ENCODE measurements at regions not wholly inside any gene's neighbourhood (a gene's known extent, or its start where the extent isn't known, plus 50 kb on each side); places are given as distances from the start of the nearest gene placed in this dataset.
"Not testable (repeated sequence)": the region's sequence is repeated elsewhere in the genome, so short reads cannot be mapped to it uniquely, and the experiment has no call there.

DNA sequence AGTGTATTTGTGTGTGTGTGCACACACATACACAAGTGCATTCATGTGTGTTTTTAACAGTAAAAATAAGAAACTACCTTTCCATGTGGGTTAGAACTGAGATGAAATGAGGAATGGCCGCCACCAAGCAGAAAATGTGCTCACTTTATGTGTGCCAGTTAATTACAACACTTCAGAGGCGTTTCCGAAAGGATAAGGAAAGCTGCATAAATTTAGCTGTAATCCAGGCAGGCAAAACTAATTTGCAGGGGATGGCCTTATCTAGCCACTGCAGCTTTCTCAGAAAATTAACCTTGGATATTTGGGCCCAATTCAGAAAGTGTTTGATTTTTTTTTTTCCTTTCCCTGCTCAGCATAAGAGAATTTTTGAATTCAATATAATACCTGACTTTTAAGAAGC, 328.8 kb upstream of the PHF14 start:
- ChIA-PET CTCF (no interaction called here), POLR2A (no interaction called here)
- no peak overlapping the region for H3K4me3 Mint-ChIP-seq
- H3K9me3 Mint-ChIP-seq, result no peaks in the 10 kb centered on the region
- peaks cover 14% of the 10 kb centered on the region for H3K4me1 Mint-ChIP-seq
- DNase-seq, result no peak
- no peak overlapping the region for H3K27ac Mint-ChIP-seq
- H3K36me3 Mint-ChIP-seq (ENCODE audit: low read depth), result no peaks in the 10 kb centered on the region
- no peaks in the 10 kb centered on the region for H3K27me3 Mint-ChIP-seq

DNA sequence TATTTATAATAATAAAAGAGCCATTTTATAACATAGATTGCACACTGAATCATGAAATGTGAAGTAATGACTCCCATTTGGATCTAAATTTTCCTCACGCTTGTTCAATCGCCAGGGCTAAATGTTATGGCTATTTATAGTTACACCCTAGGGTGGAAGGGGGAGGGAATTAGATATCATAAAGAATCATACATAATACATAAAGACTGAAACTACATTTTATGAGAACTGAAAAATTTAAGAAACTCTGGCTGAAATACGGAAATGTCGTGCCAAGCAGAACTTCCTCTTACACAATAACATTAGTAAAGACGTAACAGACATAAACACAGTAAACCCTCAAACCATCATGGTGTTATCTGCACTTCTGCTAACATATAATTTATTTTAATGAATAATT, 327.5 kb upstream of the PHF14 start:
- no peak overlapping the region for H3K4me3 Mint-ChIP-seq
- no peaks in the 10 kb centered on the region for H3K36me3 Mint-ChIP-seq (ENCODE audit: low read depth)

DNA sequence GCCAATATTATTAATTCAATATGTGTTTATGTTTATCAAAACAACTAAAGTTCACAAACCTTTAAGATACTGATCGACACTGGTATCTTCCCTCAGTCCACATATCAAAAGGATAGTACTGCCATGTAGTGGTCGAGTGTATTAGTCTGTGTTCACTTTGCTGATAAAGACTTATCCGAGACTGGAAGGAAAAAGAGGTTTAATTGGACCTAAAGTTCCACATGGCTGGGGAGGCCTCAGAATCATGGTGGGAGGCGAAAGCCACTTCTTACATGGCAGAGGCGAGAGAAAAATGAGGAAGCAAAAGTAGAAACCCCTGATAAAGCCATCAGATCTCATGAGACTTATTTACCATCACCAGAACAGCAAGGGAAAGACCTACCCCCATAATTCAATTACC, 325.4 kb upstream of the PHF14 start:
- DNase-seq, result no peak
- CTCF ChIA-PET, result no interaction called here
- H3K4me3 Mint-ChIP-seq, result no peak overlapping the region
- POLR2A ChIA-PET, result no interaction called here
- H3K36me3 Mint-ChIP-seq (ENCODE audit: low read depth), result no peaks in the 10 kb centered on the region
- H3K9me3 Mint-ChIP-seq, result no peaks in the 10 kb centered on the region
- H3K4me1 Mint-ChIP-seq, result peaks cover 10% of the 10 kb centered on the region
- no peak overlapping the region for H3K27ac Mint-ChIP-seq
- no peaks in the 10 kb centered on the region for H3K27me3 Mint-ChIP-seq

More for the DNA sequence above, 327.5 kb upstream of the PHF14 start:
- peaks cover 14% of the 10 kb centered on the region for H3K4me1 Mint-ChIP-seq
- CTCF ChIA-PET, result no interaction called here
- POLR2A ChIA-PET, result no interaction called here
- no peaks in the 10 kb centered on the region for H3K27me3 Mint-ChIP-seq
- no peak overlapping the region for H3K27ac Mint-ChIP-seq
- no peaks in the 10 kb centered on the region for H3K9me3 Mint-ChIP-seq
- DNase-seq, result no peak

DNA sequence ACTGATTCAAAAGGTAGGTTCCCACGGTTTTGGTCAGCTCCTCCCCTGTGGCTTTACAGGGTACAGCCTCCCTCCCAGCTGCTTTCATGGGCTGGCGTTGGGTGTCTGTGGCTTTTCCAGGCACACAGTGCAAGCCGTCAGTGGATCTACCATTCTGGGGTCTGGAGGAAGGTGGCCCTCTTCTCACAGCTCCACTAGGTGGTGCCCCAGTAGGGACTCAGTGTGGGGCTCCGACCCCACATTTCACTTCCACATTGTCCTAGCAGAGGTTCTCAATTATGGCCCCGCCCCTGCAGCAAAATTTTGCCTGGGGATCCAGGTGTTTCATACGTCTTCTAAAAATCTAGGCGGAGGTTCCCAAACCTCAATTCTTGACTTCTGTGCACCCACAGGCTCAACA, 324.6 kb upstream of the PHF14 start:
- CTCF ChIA-PET, result interaction anchor here (0.6 kb wide), 1 partner anchor 1493 kb away, joined by 4 read pairs; no protein-coding TSS in a partner anchor

DNA sequence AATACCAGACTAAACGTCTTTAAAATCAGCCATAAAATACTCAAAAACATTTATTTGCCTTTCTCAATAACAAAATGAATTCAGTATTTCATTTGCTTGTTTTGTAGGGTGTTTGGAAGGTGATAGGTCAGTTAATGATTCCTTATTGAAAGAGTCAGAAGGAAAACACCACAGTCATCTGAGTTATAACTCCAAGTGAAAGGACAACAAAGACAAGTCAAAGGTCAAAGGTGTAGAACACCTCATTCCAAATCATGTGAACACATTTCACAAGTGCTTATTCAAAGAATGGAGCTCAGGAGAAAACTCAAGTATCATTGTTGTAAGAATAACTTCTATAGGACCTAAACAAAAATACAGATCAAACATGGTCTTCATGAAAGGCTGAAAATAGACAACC, 318.6 kb upstream of the PHF14 start:
- DNase-seq, result no peak
- no peaks in the 10 kb centered on the region for H3K4me1 Mint-ChIP-seq
- H3K27ac Mint-ChIP-seq, result no peak overlapping the region
- H3K9me3 Mint-ChIP-seq, result no peaks in the 10 kb centered on the region
- CTCF ChIA-PET, result no interaction called here
- no peak overlapping the region for H3K4me3 Mint-ChIP-seq
- H3K27me3 Mint-ChIP-seq, result peaks cover 2% of the 10 kb centered on the region
- POLR2A ChIA-PET, result no interaction called here
- H3K36me3 Mint-ChIP-seq (ENCODE audit: low read depth), result no peaks in the 10 kb centered on the region

More for the DNA sequence above, 324.6 kb upstream of the PHF14 start:
- H3K4me3 Mint-ChIP-seq; H3K9me3 Mint-ChIP-seq; POLR2A ChIA-PET; DNase-seq; H3K36me3 Mint-ChIP-seq (ENCODE audit: low read depth); H3K27me3 Mint-ChIP-seq; H3K27ac Mint-ChIP-seq; H3K4me1 Mint-ChIP-seq: not testable (repeated sequence)

DNA sequence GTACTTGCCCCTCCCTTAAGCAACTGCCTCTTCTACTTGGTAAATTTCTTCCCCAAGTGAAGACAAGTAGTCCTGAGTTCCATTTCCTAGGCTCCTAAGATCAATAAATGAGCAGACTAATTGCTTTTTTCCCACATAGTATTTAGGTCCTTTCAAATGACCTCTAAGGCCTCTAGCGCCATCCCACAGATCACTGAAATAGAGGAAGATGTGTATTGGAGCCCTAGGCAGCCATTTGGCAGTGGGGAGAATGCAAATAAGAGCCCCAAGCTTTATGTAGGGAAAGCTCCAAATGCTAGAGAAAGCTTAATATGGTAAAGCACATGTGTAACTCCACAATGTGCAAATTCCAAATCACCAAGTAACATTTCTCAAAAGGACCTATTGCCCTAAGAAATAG, 316.5 kb upstream of the PHF14 start:
- Mint-ChIP-seq H3K4me1 (no peaks in the 10 kb centered on the region), H3K27me3 (peaks cover 2% of the 10 kb centered on the region), H3K4me3 (no peak overlapping the region), H3K36me3 (ENCODE audit: low read depth) (no peaks in the 10 kb centered on the region), H3K9me3 (no peaks in the 10 kb centered on the region), H3K27ac (no peak overlapping the region)
- ChIA-PET CTCF (no interaction called here), POLR2A (no interaction called here)
- DNase-seq, result no peak

DNA sequence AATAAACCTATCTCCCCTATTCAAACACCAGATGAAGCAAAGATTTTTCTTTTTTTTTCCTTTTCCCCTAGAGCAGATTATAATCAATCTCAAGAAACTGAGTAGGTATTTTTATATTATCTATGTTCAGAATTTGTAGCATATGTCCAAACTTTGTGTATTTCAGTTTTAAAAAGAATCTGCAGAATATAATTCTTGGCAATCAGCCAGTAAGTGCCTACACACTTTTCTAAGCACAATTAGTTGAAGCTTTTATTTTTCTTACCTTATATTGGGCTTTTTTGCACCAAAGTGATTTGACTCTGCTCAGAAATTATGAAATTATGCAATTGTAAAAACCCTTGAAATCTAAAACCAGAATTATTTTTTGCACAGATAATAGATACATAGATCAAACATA, 315.8 kb upstream of the PHF14 start:
- Mint-ChIP-seq H3K9me3 (no peaks in the 10 kb centered on the region), H3K4me1 (no peaks in the 10 kb centered on the region), H3K4me3 (no peak overlapping the region), H3K27ac (no peak overlapping the region), H3K27me3 (peaks cover 2% of the 10 kb centered on the region), H3K36me3 (ENCODE audit: low read depth) (no peaks in the 10 kb centered on the region)
- ChIA-PET POLR2A (no interaction called here), CTCF (interaction anchor here (0.5 kb wide), 1 partner anchor 95 kb away, joined by 3 read pairs; no protein-coding TSS in a partner anchor)
- DNase-seq, result no peak

DNA sequence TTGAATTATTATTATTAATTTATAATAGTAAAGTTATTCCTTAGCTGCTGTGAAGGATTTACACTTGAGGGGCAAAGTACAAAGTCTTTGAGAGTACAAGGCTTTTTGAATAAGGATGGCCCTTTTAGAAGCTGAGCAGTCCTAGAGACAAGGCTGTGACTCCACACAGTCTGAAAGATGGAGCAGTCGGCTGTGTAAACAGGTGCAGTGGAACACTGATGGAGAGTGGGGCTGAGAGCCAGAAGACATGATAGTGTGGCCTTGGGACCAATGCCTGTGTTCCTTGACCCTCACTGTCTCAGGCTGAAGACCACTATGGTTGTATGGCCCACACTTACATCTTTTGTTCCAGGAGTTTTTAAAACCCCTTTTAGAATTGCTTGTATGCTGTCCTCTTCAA, 311.2 kb upstream of the PHF14 start:
- POLR2A ChIA-PET, result no interaction called here
- no peak for DNase-seq
- Mint-ChIP-seq H3K9me3 (no peaks in the 10 kb centered on the region), H3K27me3 (peaks cover 2% of the 10 kb centered on the region), H3K27ac (no peak overlapping the region), H3K36me3 (ENCODE audit: low read depth) (no peaks in the 10 kb centered on the region), H3K4me3 (no peak overlapping the region), H3K4me1 (peaks cover 2% of the 10 kb centered on the region)
- CTCF ChIA-PET, result no interaction called here

DNA sequence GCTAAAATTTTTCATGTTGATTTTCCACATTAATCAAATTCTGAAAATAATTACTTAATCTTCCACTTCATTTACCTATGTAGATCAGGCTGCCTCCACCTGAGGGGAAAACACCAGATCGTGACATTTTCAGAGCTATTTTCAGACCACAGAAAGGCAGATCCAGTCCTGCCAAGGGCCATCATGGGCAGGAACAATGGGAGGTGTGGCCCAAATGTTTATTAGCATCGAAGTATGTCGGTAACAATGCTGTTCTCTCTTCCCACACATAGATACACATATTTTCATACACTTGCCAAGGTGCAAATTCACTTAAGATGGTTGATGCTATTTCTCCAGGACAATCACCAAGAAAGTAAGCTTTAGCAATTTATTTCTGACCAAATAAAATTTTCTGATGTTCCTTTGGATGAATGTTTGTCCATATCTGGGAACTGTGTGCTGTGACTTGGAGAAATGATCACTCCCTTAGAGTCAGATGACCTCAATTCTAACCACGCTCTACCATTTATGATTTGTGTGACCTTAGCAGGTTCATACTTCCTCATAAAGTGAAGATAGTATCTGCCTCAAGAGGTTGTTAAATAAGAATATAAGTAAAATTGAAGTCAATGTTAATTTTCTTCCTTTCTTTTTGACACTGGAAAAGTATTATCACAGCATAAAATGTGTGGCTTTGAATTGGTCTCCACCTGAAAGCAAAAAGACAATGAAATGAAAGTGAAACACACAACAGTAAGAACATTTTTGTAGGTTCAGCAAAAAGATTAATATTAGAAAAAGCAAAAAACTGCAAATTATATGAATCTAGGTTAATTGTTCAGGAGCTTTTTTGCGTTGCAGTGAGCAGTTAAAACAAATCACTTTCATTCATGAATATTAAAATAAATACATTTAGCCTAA, 310.4 kb upstream of the PHF14 start:
- H3K27me3 Mint-ChIP-seq, result peaks cover 2% of the 10 kb centered on the region
- H3K27ac Mint-ChIP-seq, result no peak overlapping the region
- no peaks in the 10 kb centered on the region for H3K36me3 Mint-ChIP-seq (ENCODE audit: low read depth)
- POLR2A ChIA-PET, result no interaction called here
- CTCF ChIA-PET, result no interaction called here
- no peak overlapping the region for H3K4me3 Mint-ChIP-seq
- DNase-seq, result no peak
- H3K9me3 Mint-ChIP-seq, result no peaks in the 10 kb centered on the region
- H3K4me1 Mint-ChIP-seq, result peaks cover 2% of the 10 kb centered on the region

DNA sequence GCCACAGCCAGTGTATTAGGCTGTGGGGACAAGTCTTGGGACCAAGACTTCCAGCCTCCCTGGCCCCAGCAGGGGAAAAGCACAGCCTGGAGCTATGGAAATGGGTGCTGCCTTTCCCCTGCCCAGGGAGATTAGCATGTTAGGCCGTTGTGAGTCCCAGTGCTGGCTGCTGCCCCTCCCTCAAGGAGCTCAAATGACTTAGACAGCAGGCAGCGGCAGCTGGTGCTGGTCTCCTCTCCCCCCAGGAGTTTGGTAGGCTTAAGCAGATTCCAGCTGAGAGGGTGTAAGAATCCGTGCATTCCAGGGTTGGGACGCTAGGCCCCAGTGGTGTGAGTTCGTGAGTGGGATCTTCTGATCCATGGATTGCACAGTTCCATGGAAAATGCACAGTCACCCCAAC, 301.5 kb upstream of the PHF14 start:
- H3K36me3 Mint-ChIP-seq (ENCODE audit: low read depth), result no peaks in the 10 kb centered on the region
- ChIA-PET CTCF (no interaction called here), POLR2A (no interaction called here)
- no peak for DNase-seq
- H3K4me1 Mint-ChIP-seq, result no peaks in the 10 kb centered on the region
- H3K27ac Mint-ChIP-seq, result no peak overlapping the region
- H3K9me3 Mint-ChIP-seq, result peaks cover 6% of the 10 kb centered on the region
- no peak overlapping the region for H3K4me3 Mint-ChIP-seq
- H3K27me3 Mint-ChIP-seq, result no peaks in the 10 kb centered on the region

DNA sequence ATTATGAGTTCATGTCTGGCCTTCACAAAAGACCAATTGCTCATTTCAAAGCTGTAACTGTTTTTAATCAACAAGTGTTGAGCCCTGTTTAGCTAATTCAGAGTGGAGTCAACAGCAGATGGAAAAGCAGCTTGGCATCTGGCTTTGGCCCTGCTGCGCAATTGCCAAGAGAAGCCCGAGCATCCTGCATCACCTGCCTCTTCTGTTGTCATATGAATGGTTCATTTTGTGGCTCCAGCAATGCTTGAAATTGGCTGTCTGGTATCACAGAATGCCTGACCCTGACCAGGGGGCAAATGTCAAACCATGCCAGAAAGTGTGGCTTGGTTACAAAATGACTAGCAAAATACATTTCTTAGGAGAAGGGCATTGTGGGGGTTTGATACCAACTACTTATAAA, 296.5 kb upstream of the PHF14 start:
- Mint-ChIP-seq H3K27ac (no peak overlapping the region), H3K36me3 (ENCODE audit: low read depth) (no peaks in the 10 kb centered on the region), H3K4me3 (no peak overlapping the region), H3K4me1 (no peaks in the 10 kb centered on the region), H3K9me3 (no peaks in the 10 kb centered on the region), H3K27me3 (no peaks in the 10 kb centered on the region)
- POLR2A ChIA-PET, result no interaction called here
- CTCF ChIA-PET, result no interaction called here
- DNase-seq, result no peak

DNA sequence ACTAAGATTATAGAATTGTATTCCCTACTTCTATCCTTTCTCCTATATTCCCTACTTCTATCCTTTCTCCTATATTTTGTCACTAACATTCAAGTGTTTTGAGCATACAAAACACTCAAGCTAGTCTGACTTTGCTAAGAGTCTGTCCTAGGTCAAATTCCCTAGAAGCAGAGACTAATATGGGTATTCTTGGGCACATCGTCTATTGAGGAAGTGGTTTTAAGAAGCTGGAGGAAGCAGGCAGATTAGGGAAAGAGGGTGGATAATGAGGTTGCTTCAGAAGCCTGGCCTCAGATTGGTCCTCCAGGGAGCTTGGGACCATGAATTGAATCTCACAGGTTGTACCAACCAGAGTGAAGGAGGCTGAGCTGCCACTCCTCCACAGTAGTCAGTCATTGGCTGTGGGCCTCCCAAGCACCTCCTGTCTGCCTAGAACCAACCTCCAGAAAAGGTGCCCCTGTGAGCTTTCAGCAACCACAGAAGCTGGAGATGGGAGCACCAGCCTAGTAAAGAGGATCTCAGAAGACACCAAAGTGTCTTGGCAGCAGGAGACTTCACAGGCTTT, 295.9 kb upstream of the PHF14 start:
- no peak for DNase-seq
- no peaks in the 10 kb centered on the region for H3K27me3 Mint-ChIP-seq
- H3K4me1 Mint-ChIP-seq, result no peaks in the 10 kb centered on the region
- H3K9me3 Mint-ChIP-seq, result no peaks in the 10 kb centered on the region
- CTCF ChIA-PET, result no interaction called here
- no peaks in the 10 kb centered on the region for H3K36me3 Mint-ChIP-seq (ENCODE audit: low read depth)
- POLR2A ChIA-PET, result no interaction called here
- H3K4me3 Mint-ChIP-seq, result no peak overlapping the region
- no peak overlapping the region for H3K27ac Mint-ChIP-seq

DNA sequence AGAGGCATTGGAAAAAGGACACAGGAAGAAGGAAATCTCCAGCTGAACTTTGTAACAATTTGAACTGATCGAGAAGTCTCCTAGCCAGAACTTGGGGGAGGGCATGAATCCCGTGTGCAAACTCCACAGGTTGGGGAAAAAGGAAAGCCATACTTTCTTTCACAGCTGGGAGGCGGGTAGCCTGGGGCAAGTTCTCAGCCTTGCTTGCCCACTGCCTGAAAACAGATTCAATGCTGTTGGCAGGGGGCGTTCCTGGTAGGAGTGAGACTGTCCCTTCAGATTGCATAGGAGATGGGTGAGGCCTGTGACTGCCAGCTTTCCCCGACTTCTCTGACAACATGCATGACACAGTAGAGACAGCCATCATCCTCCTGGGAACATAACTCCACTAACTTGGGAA, 289.1 kb upstream of the PHF14 start:
- ChIA-PET CTCF (no interaction called here), POLR2A (no interaction called here)
- no peak overlapping the region for H3K4me3 Mint-ChIP-seq
- no peaks in the 10 kb centered on the region for H3K4me1 Mint-ChIP-seq
- H3K27ac Mint-ChIP-seq, result no peak overlapping the region
- no peaks in the 10 kb centered on the region for H3K36me3 Mint-ChIP-seq (ENCODE audit: low read depth)
- no peak for DNase-seq
- H3K9me3 Mint-ChIP-seq, result no peaks in the 10 kb centered on the region
- peaks cover 1% of the 10 kb centered on the region for H3K27me3 Mint-ChIP-seq

DNA sequence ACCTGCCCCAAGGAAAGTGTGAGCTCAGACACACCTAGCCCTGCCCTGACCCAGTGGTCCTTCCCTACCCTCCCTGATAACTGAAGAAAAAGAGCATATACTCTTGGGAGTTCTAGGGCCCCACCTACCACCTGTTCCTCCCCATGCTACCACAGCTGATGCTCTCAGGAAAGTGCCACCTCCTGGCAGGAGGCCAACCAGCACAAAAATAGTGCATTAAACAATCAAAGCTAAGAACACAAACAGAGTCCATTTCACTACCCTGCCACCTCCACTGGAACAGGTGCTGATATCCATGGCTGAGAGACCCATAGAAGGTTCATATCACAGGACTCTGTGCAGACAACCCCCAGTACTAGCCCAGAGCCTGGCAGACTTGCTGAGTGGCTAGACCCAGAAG, 288.6 kb upstream of the PHF14 start:
- Mint-ChIP-seq H3K9me3 (no peaks in the 10 kb centered on the region), H3K27me3 (peaks cover 1% of the 10 kb centered on the region), H3K36me3 (ENCODE audit: low read depth) (no peaks in the 10 kb centered on the region), H3K27ac (no peak overlapping the region), H3K4me1 (no peaks in the 10 kb centered on the region), H3K4me3 (no peak overlapping the region)
- ChIA-PET POLR2A (no interaction called here), CTCF (no interaction called here)
- no peak for DNase-seq
